ENCODE measurements at regions not wholly inside any gene's neighbourhood (a gene's known extent, or its start where the extent isn't known, plus 50 kb on each side); places are given as distances from the start of the nearest gene placed in this dataset.

DNA sequence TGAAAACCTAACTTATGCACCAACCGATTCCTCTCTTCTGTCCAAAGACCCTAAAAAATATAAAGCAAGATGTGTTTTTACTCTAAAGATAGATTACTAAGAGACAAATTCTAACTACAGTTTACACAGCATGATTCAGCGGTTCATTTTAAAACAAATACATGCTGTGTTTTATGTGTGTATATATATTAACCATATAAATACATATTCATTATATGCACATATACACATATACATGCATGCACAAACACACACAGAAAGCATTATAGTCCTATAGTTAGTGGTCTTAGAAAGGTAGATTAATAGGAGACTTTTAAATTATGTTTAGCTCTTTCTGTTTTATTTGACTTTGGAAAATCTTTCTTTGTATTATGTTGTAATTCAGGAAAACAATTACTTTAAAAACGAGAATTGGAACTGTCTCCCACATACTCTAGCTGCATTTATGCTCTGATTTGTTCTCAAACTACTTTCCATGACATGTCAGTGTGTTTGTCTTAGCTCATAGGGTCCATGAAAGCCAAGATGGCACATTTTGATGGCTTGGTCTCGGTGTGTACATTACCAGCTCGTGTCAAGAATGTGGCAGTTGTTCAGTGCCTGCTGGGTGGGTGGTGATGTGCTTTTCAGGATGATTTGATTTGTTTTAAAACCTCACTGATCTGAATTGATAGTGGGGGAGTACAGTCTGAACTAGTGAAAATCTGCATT is 548.8 kb upstream of the SALL1 start:
- ChIA-PET CTCF (ENCODE audit: unreplicated experiment) (no interaction called here), POLR2A (no interaction called here)
- Histone ChIP-seq H3K4me1 (ENCODE audit: insufficient read depth, low read length, poor library complexity, severe bottlenecking) (no peaks in the 10 kb centered on the region), H4K20me1 (ENCODE audit: insufficient read depth, low read length) (no peaks in the 10 kb centered on the region), H3K9me3 (ENCODE audit: low read length) (no peaks in the 10 kb centered on the region), H2AFZ (ENCODE audit: low read length) (no peak overlapping the region), H3K27ac (ENCODE audit: low read depth, low read length, poor library complexity, severe bottlenecking) (no peak overlapping the region), H3K79me2 (ENCODE audit: insufficient read depth, low read depth, low read length) (no peaks in the 10 kb centered on the region), H3K4me2 (ENCODE audit: low read length) (no peak overlapping the region), H3K36me3 (ENCODE audit: insufficient read depth, low read length) (no peaks in the 10 kb centered on the region), H3K9me2 (ENCODE audit: insufficient read depth, low read length) (no peaks in the 10 kb centered on the region), H3K4me3 (ENCODE audit: low read depth, low read length, poor library complexity, severe bottlenecking) (no peak overlapping the region)
- BruUV-seq (replicated peaks), result no TSS peak
- no peak for DNase-seq (ENCODE audit: low spot score)
- intact Hi-C loops (cut with micrococcal nuclease; ENCODE audit: unreplicated experiment), result no loop called here
- no peak for TF ChIP-seq CTCF (conservative IDR thresholded peaks at IDR 0.05; ENCODE audit: low read length)
- TF ChIP-seq EZH2phosphoT487 (IDR thresholded peaks at IDR 0.05; ENCODE audit: borderline replicate concordance, low read depth, low read length), result no peak

- intact Hi-C loops (cut with micrococcal nuclease; ENCODE audit: unreplicated experiment), result no loop called here
These were observed 547.6 kb upstream of the SALL1 start for GRCh38 chr16:51698647-51699046.

More at GRCh38 chr16:51698647-51699046, 547.6 kb upstream of the SALL1 start:
- no peaks in the 10 kb centered on the region for H3K79me2 ChIP-seq (ENCODE audit: insufficient read depth, low read depth, low read length)
- H3K4me1 ChIP-seq (ENCODE audit: insufficient read depth, low read length, poor library complexity, severe bottlenecking), result no peaks in the 10 kb centered on the region
- CTCF ChIA-PET (ENCODE audit: unreplicated experiment), result no interaction called here
- DNase-seq (ENCODE audit: low spot score), result no peak
- TF ChIP-seq EZH2phosphoT487 (IDR thresholded peaks at IDR 0.05; ENCODE audit: borderline replicate concordance, low read depth, low read length) (no peak), CTCF (conservative IDR thresholded peaks at IDR 0.05; ENCODE audit: low read length) (no peak)
- no peak overlapping the region for H3K4me3 ChIP-seq (ENCODE audit: low read depth, low read length, poor library complexity, severe bottlenecking)
- no peaks in the 10 kb centered on the region for H3K9me3 ChIP-seq (ENCODE audit: low read length)
- BruUV-seq (replicated peaks), result no TSS peak
- no peak overlapping the region for H3K27ac ChIP-seq (ENCODE audit: low read depth, low read length, poor library complexity, severe bottlenecking)
- POLR2A ChIA-PET, result no interaction called here
- no peak overlapping the region for H3K4me2 ChIP-seq (ENCODE audit: low read length)
- H3K9me2 ChIP-seq (ENCODE audit: insufficient read depth, low read length), result no peaks in the 10 kb centered on the region
- H2AFZ ChIP-seq (ENCODE audit: low read length), result no peak overlapping the region
- H4K20me1 ChIP-seq (ENCODE audit: insufficient read depth, low read length), result no peaks in the 10 kb centered on the region
- no peaks in the 10 kb centered on the region for H3K36me3 ChIP-seq (ENCODE audit: insufficient read depth, low read length)

Measured in OCI-LY7 (cell line).